Renal cortex interstitium (tissue), 11 donors: ENCODE measurements at regions not wholly inside any gene's neighbourhood (a gene's known extent, or its start where the extent isn't known, plus 50 kb on each side); places are given as distances from the start of the nearest gene placed in this dataset.

Source experiments
- DNase-seq, 11 donors: peaks; one replicate each; pipeline ENCODE4 v3.0.0-alpha.2; 2013; ENCODE audit warnings: low read depth in 9 of 11, low spot score in 4 of 11; ENCODE audit errors: extremely low read depth in 1 of 11

GRCh38 chrX:42943051-42943974, 165.3 kb upstream of the PPP1R2C start:
- DNase-seq: no peak

DNA sequence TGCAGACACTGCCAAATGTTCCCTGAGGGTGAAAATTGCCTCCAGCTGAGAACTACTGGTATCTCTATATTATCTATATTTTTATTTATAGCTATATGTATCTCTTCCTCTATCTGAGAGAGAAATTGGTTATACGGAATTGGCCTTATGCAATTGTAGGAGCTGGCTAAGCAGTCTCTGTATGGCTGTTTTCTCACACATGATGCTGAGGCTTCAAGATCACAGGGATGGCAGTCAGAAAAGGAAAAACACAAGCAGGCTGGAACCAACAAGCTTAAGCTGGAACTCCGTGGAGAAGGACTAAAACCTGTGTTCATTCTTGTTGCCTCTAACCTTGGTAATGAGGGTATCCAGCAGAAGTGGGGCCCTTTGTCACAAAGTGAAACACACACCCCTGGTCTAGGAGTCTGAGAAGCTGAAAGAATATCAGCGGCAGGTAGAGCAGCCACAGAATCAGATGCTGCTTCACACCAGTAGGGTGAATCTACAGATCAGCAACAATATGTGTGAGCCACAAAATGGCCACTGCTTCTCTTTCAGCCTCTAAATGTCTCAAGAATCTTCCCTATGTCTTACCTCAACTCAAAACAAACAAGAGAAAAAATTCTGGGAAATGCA, 166.5 kb upstream of the PPP1R2C start:
- no peak for DNase-seq

- DNase-seq: no peak
Observed at GRCh38 chrX:42946544-42947194, 168.7 kb upstream of the PPP1R2C start.

- DNase-seq: no peak
Observed at GRCh38 chrX:42948723-42949657, 171.0 kb upstream of the PPP1R2C start.

DNA sequence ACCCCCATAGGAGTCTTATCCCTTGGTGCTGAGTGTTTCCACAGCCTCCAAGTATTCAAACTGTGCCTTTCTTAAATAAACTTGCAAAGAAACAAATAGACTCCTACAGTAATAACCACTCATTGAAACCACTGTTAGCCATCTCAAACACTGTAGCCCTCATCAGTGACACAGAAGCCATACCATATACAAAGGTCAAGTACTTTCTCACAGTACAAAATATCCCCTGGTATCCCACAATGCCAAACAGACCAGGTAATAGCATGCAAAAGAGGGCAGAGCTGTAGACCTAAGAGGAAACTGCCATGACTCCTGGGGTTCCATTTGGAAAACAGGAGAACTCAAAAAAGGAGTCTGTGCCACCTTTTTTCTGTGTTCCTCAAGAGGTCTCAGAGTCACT, 173.8 kb upstream of the PPP1R2C start:
- DNase-seq: no peak

GRCh38 chrX:42952621-42953020, 174.7 kb upstream of the PPP1R2C start:
- DNase-seq: no peak

DNA sequence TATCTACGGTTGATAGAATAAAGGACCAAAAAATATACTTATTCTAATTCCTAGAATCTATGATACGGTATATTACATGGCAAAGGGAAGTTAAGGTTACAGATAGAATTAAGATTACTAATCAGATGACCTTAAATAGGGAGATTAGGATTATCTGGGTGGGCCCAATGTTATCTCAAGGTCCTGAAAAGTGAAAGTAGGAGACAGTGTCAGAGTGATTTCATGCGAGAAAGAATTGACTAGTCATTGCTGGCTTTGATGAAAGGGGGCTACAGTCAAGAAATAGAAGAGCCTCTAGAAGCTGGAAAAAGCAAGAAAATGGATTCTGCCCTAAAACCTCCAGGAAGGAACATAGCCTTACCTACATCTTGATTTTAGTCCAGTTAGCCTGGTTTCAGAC, 176.9 kb upstream of the PPP1R2C start:
- DNase-seq: no peak

- no peak for DNase-seq
Observed at GRCh38 chrX:42955349-42955748, 177.4 kb upstream of the PPP1R2C start.

GRCh38 chrX:42967681-42968300, 189.8 kb upstream of the PPP1R2C start:
- DNase-seq: no peak

DNA sequence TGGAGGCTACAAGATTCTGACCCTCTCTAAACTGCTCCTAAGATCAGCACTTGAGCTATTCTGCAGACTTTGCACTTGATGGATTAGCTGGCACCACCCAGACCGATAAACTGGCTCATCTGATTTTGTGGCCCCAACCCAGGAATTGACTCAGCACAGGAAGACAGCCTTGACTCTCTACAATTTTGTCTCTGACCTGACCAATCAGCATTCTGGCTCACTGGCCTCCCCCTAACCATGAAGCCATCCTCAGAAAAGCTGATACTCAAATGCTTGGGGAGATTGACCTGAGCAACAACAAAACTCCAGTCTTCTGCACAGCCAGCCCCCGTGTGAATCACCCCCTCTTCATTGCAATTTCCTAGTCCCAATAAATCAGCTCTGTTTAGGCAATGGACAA, 195.4 kb upstream of the PPP1R2C start:
- DNase-seq: no peak

GRCh38 chrX:42975906-42976305, 197.9 kb upstream of the PPP1R2C start:
- DNase-seq: no peak

GRCh38 chrX:42976746-42977366, 198.9 kb upstream of the PPP1R2C start:
- no peak for DNase-seq

- DNase-seq: no peak
Observed at GRCh38 chrX:42978655-42979379, 200.9 kb upstream of the PPP1R2C start.

GRCh38 chrX:42988700-42989099, 210.7 kb upstream of the PPP1R2C start:
- no peak for DNase-seq

GRCh38 chrX:42992199-42992943, 214.4 kb upstream of the PPP1R2C start:
- DNase-seq: no peak

- no peak for DNase-seq
Observed at GRCh38 chrX:42996861-42997260, 218.9 kb upstream of the PPP1R2C start.

GRCh38 chrX:43000121-43000520, 222.2 kb upstream of the PPP1R2C start:
- no peak for DNase-seq
